ENCODE measurements at regions not wholly inside any gene's neighbourhood (a gene's known extent, or its start where the extent isn't known, plus 50 kb on each side); places are given as distances from the start of the nearest gene placed in this dataset.

- Histone ChIP-seq H3K4me2 (ENCODE audit: insufficient read depth in 1 of 2, low read depth in 2 of 2, low read length in 2 of 2) (no peak overlapping the region), H3K4me3 (ENCODE audit: extremely low read depth in 1 of 4, insufficient read depth in 2 of 4, low read depth in 3 of 4, low read length in 4 of 4) (no peak overlapping the region), H2BK20ac (ENCODE audit: low read length) (no peak overlapping the region), H3K27me3 (replicated peaks in 1 of 4; ENCODE audit: control insufficient read depth in 3 of 4, extremely low read depth in 1 of 4, insufficient read depth in 3 of 4, low read length in 3 of 4) (no peaks in the 10 kb centered on the region), H2AFZ (ENCODE audit: low read length) (no peak overlapping the region), H4K5ac (ENCODE audit: insufficient read length, low read depth, low read length) (no peak overlapping the region), H4K20me1 (replicated peaks in 1 of 2; ENCODE audit: control insufficient read depth in 1 of 2, insufficient read depth in 2 of 2, low read length in 2 of 2) (no peaks in the 10 kb centered on the region), H3K9ac (replicated peaks in 1 of 4; ENCODE audit: extremely low read depth in 1 of 4, low read depth in 3 of 4, low read length in 3 of 4) (no peak overlapping the region), H3K23ac (ENCODE audit: insufficient read length) (no peak overlapping the region), H3K27ac (ENCODE audit: low read depth, low read length) (no peak overlapping the region), H3K4me1 (replicated peaks in 1 of 4; ENCODE audit: control insufficient read depth in 3 of 4, insufficient read depth in 4 of 4, low read length in 3 of 4) (no peaks in the 10 kb centered on the region), H2BK5ac (ENCODE audit: low read depth, low read length) (no peak overlapping the region), H2BK15ac (ENCODE audit: low read length) (no peak overlapping the region), H2BK120ac (replicated peaks; ENCODE audit: low read depth, low read length) (no peak overlapping the region), H3K56ac (replicated peaks; ENCODE audit: insufficient read length, low read depth, low read length) (no peak overlapping the region), H3K79me1 (ENCODE audit: low read depth, low read length) (no peaks in the 10 kb centered on the region), H3K23me2 (ENCODE audit: low read depth, low read length) (no peaks in the 10 kb centered on the region), H3K18ac (ENCODE audit: extremely low read depth, low read length) (no peak overlapping the region), H2BK12ac (ENCODE audit: low read depth, low read length) (no peak overlapping the region), H4K91ac (replicated peaks; ENCODE audit: insufficient read length, low read length) (no peak overlapping the region), H3K36me3 (ENCODE audit: control insufficient read depth in 2 of 4, insufficient read depth in 4 of 4, low read length in 3 of 4) (no peaks in the 10 kb centered on the region), H2AK5ac (ENCODE audit: low read depth, low read length) (no peak overlapping the region), H4K8ac (ENCODE audit: extremely low read depth, insufficient read depth, low read length) (no peak overlapping the region), H3K4ac (replicated peaks; ENCODE audit: insufficient read length, low read depth, low read length) (no peak overlapping the region), H3K14ac (ENCODE audit: insufficient read length) (no peak overlapping the region), H3K79me2 (ENCODE audit: control insufficient read depth in 1 of 2, insufficient read depth in 2 of 2, low read length in 2 of 2) (no peaks in the 10 kb centered on the region), H3K9me3 (ENCODE audit: insufficient read depth in 2 of 2, low read depth in 1 of 2, low read length in 1 of 2) (no peaks in the 10 kb centered on the region)
- CTCF ChIA-PET (ENCODE audit: partially characterized antibody): interaction anchor here (1.0 kb wide), 1 partner anchor 115 kb away, joined by 3 read pairs; no protein-coding TSS in a partner anchor
- no peak for FAIRE-seq
- 84% methylated on average over 2 of the region's 2 CpGs; no CpG with 5 or more reads in 1 of the 2 experiments for WGBS, 2 experiments (ENCODE audit: extremely low coverage in 1 of 2, insufficient coverage in 1 of 2, insufficient read length in 1 of 2, insufficient replicate concordance in 2 of 2, low coverage in 1 of 2, low lambda C conversion rate in 2 of 2, missing lambda C conversion rate in 1 of 2)
- no peak for DNase-seq (ENCODE audit: low read depth in 1 of 2, low spot score in 2 of 2)
- POLR2A ChIA-PET (ENCODE audit: partially characterized antibody): no interaction called here
- TF ChIP-seq SP2 (IDR thresholded peaks at IDR 0.05; ENCODE audit: low read length) (no peak), KDM4A (IDR thresholded peaks at IDR 0.05; ENCODE audit: low read depth, low read length, severe bottlenecking) (no peak), CHD2 (IDR thresholded peaks at IDR 0.05; ENCODE audit: low read length) (no peak), POLR2AphosphoS5 (IDR thresholded peaks at IDR 0.05; ENCODE audit: low read depth, low read length) (no peak), JUND (IDR thresholded peaks at IDR 0.05; ENCODE audit: low read length) (no peak), ATF3 (IDR thresholded peaks at IDR 0.05; ENCODE audit: insufficient read depth, low read depth, low read length) (no peak)
Measured at GRCh38 chr11:112396076-112396475, 135.4 kb upstream of the PLET1 start.

Data from H1 (cell line).